Nucleus accumbens (tissue), 56 donors: ENCODE measurements at regions not wholly inside any gene's neighbourhood (a gene's known extent, or its start where the extent isn't known, plus 50 kb on each side); places are given as distances from the start of the nearest gene placed in this dataset.

ENCODE experiments used
- DNase-seq, 56 donors: peaks; one replicate each; lab custom pipeline; 2025; lab: John Stamatoyannopoulos, UW

DNA sequence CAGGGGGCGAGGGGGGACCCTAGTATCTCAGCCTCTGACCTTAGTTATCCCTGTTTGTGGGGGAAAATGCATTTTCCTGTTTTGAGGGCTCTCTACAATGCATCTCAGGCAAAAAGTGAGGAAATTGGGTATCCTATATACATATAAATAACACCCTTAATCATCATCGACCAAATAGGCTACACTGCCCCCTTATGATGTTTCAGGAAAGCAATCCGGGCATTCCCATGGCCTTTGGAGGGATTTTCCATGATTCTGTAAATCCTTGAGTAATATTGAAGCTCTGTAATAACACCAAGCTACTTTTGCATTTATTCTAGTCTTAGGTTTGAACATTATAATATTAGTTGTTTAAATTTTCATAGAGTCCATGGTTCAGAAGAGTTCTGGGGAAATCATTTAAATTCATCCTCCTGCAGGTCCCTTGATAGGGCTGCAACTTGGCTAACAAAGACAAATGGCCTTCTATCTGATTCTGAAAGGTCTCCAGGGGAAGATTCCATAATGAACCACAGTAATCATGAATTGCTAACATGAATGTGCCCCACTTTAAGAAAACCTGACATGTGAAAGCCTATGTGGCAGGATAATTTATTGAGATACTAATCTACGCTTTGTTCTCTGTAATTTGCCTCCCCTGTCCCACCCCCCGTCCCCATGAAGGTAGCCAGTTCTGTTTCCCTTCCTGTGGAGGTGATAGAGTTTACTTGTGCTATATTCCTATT lies 91.5 kb upstream of the SCOC start:
- no peak for DNase-seq

GRCh38 chr4:140277576-140277975 lies 95.9 kb upstream of the SCOC start:
- no peak for DNase-seq

- no peak for DNase-seq
Observed at GRCh38 chr4:140271553-140271952, 101.9 kb upstream of the SCOC start.

DNA sequence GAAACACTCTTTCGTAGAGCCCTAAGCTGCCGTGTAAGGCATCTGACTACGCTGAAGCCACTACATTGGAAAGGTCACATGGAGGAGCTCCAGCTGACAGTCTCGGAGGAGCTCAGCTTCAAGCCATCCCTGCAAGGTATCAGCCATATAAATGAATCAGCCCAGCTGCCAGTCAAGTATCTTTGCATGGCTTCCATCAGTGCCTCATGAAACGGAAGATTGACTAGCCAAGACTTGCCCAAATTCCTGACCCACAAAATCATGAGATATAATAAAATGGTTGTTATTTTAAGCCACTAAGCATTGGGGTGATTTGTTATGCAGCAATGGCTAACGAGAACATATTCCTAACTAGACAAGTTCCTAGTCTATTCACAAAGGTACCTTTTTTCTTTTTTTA lies 104.1 kb upstream of the SCOC start:
- no peak for DNase-seq

GRCh38 chr4:140268186-140268841 lies 105.1 kb upstream of the SCOC start:
- no peak for DNase-seq

DNA sequence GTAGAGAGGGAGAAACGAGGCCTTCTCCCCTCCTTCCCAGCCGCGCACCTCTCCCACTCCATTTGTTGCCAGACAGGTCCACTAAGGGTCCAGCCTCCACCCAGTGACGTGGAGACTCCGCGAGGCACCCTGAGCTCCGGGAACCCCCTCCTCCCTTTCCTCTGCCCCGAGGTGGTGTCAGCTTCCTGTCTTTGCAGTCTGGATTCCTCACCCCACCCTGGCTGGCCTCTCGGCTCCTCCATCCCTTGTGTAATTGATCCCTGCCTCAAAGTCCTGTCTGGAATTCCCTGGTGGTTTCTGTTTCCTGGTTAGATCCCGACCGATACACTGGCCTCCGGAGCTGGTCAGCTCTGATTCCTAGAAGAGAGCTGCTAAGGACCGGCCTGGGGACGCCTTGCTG lies 105.9 kb upstream of the SCOC start:
- no peak for DNase-seq

GRCh38 chr4:140266958-140267568 lies 106.4 kb upstream of the SCOC start:
- no peak for DNase-seq

DNA sequence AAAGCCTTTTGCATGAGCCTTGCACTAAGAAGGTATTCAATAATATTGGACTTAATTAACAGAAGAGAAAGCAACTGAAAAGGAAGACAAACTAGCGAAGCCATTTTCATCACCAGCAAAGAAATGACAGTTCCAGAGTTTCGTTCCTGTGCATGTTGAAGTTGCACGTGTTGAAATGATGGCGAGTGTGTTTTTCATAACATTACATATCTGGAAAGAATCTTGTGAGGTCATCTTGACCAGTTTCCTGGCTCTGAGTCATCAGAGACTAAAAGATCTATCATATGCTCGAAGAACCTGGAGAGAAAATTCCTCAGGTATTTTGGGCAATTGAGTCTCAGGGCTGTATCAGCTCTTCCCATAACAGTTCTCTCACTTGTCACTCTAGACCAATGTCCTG lies 106.2 kb upstream of the MAML3 start:
- DNase-seq = no peak

DNA sequence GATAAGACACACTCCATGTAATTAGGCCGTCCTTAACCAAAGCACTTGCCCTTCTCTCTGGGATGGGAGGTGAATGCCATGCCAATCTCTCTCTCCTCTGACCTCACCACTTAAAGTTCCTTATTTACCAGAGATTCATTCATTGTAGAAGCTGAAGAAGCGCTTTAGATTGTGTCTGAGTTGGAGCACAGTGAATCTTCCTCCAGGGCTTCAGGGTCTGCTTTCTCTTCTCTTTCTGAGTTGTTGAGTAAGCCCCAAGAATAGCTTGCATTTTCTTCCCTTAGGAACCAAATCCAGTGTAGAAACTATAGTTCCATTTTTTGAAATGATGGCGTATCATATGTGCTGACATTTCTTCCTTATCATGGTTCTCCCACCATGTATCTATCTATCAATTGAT lies 104.5 kb upstream of the MAML3 start:
- no peak for DNase-seq

- DNase-seq = peak in 2 of 56 donors; percentile 13 to 20
Observed at GRCh38 chr4:140257461-140258305, 103.7 kb upstream of the MAML3 start.

DNA sequence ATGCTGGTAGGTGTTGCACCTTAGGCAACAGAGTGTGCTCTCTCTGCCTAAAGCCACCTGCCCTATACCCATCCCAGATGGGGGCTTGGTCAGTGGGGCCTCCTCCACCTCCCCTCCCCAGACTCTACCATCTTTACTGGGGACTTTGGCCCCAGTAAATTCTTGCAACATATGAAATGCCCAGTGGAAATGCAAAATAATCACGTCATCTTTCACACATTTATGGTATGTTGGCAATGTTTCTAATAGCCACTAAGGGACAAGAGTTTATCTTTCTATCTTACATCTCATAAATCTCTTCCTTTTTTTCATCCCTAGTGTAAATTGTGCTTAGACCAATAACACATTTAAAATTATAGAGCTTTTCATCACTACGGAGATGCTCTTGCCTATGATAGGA lies 103.0 kb upstream of the MAML3 start:
- no peak for DNase-seq

- no peak for DNase-seq
Observed at GRCh38 chr4:140256335-140256734, 102.4 kb upstream of the MAML3 start.

DNA sequence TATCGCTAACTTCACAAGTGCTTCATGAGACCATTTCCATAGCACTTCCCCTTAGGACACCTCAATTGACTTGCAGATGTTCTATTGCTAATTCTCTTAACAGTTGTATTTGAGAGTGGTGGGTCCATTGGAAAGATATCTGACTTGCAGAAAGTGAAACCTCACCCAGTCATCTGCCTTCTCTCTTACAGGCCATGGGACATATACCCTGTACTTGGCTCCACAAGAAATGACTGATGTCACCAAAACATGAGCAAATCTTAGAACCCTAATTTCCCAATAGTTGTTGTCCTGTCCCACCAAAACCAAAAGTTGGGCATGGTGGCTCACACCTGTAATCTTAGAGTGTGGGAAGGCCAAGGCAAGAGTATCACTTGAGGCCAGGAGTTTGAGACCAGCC lies 101.9 kb upstream of the MAML3 start:
- DNase-seq = no peak

- no peak for DNase-seq
Observed at GRCh38 chr4:140255467-140255866, 101.5 kb upstream of the MAML3 start.

GRCh38 chr4:140254651-140255299 lies 100.8 kb upstream of the MAML3 start:
- DNase-seq = no peak

- DNase-seq = peak in 3 of 56 donors; percentile 47 to 66 (median 54)
Observed at GRCh38 chr4:140253556-140254027, 99.6 kb upstream of the MAML3 start.

DNA sequence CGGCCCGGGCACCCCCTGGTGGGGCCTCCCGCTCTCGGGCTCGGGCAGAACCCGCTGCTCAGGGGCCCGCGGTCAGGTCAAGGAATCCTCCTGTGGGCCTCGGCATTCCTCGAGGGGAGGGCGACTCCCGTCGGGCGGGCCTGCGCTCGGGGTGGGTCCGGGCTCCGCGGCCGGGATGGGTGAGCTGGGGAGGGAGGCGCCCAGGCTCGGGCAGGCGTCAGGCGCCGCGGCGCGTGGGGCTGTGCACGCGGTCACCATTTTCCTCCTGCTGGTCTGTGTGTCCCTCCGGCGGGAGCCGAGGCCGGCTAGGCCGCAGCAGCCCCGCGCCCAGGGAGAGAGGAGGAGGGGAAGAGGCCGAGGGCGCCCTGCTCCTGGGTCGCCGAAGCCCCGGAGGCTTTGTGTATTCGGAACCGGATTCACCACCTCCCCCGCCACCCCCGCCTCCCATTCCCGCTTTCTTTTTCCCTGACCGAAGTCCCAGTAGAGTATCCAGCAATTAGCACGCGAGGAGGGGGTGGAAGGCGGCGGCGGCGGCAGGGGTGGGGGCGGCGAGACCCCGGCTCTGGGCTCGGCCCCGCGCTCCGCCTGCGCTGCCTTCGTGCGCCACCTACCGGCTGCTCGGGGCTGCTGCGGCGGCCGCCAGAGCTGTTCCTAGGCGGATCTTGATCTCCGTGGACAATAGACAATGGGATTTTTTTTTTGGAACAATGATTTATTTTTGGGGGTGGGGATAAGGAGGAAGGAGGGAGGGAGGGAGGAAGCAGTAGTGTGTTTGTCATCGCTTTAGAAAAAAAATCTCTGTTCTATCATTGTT lies 99.0 kb upstream of the MAML3 start:
- DNase-seq = peak in 54 of 56 donors; percentile 22 to 87 (median 70)

- DNase-seq = peak in 25 of 56 donors; percentile 5 to 64 (median 31)
Observed at GRCh38 chr4:140252141-140252741, 98.3 kb upstream of the MAML3 start.

DNA sequence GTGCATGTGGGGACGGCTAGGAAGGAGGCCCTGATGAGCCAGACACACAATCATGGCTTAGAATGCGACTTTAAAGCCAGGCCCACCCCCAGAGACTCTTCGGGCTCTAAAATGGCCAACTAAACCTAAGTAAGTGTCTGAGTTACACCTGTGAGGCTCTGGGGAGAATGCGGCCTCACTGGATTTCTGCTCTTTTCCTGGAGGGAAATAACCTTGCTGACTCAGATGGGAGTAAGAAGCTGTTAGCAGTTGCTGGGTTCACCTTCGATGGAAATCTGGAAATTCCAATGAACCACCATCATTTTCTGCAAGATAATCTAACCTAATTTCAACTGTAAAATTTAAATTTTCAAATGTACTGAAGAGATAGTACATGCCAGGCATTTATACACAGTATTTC lies 97.6 kb upstream of the MAML3 start:
- DNase-seq = no peak
